Trophoblast cell (in vitro differentiated cells and primary cell): ENCODE measurements at regions not wholly inside any gene's neighbourhood (a gene's known extent, or its start where the extent isn't known, plus 50 kb on each side); places are given as distances from the start of the nearest gene placed in this dataset.
A peak's percentile ranks its signal among the peaks of the same experiment; 100 is the strongest.
"Not testable (repeated sequence)": the region's sequence is repeated elsewhere in the genome, so short reads cannot be mapped to it uniquely, and the experiment has no call there.

Source experiments
- DNase-seq, 2 donors: peaks; one replicate each; pipeline ENCODE4 v3.0.0-alpha.2; 2016
- H2AFZ ChIP-seq: 2 replicates; pipeline ENCODE4 v1.6.1; 2013; ENCODE audit warnings: low read length, moderate library complexity, mild to moderate bottlenecking; ENCODE audit not compliant: insufficient read depth, poor library complexity
- H2AK5ac ChIP-seq: 2 replicates; pipeline ENCODE4 v1.6.1; 2013; ENCODE audit warnings: mild to moderate bottlenecking, low read length
- H2BK120ac ChIP-seq: 2 replicates; pipeline ENCODE4 v1.6.1; 2013; ENCODE audit warnings: low read length, mild to moderate bottlenecking, moderate library complexity; ENCODE audit not compliant: insufficient read depth, poor library complexity
- H2BK12ac ChIP-seq: 2 replicates; pipeline ENCODE4 v1.6.1; 2013; ENCODE audit warnings: mild to moderate bottlenecking, low read length, moderate library complexity
- H2BK5ac ChIP-seq: 2 replicates; pipeline ENCODE4 v1.6.1; 2013; ENCODE audit warnings: low read length, low read depth, moderate library complexity, mild to moderate bottlenecking; ENCODE audit not compliant: poor library complexity
- H3K14ac ChIP-seq: 2 replicates; pipeline ENCODE4 v1.6.1; 2013; ENCODE audit warnings: mild to moderate bottlenecking, low read length
- H3K18ac ChIP-seq: 2 replicates; pipeline ENCODE4 v1.6.1; 2013; ENCODE audit warnings: mild to moderate bottlenecking, low read length
- H3K23ac ChIP-seq: 2 replicates; pipeline ENCODE4 v1.6.1; 2013; ENCODE audit warnings: low read length
- H3K27ac ChIP-seq: 2 replicates; pipeline ENCODE4 v1.5.1; 2013; ENCODE audit warnings: low read depth, mild to moderate bottlenecking, inconsistent platforms, low read length, moderate library complexity
- H3K27me3 ChIP-seq: 2 replicates; pipeline ENCODE4 v1.6.1; 2013; ENCODE audit warnings: inconsistent platforms, mild to moderate bottlenecking, low read length, moderate library complexity; ENCODE audit not compliant: insufficient read depth
- H3K36me3 ChIP-seq, 2 experiments: 1 replicate in 1 of 2; 2 replicates in 1 of 2; pipeline ENCODE4 v1.6.1; 2013; ENCODE audit warnings: low read length in 2 of 2, mild to moderate bottlenecking in 2 of 2, moderate library complexity in 1 of 2; ENCODE audit not compliant: insufficient read depth in 2 of 2, control insufficient read depth in 1 of 2
- H3K4ac ChIP-seq: 2 replicates; pipeline ENCODE4 v1.6.1; 2013; ENCODE audit warnings: low read depth, mild to moderate bottlenecking, low read length, moderate library complexity
- H3K4me1 ChIP-seq, 2 experiments: 1 replicate in 1 of 2; 2 replicates in 1 of 2; pipeline ENCODE4 v1.6.1; 2013; ENCODE audit warnings: low read length in 2 of 2, mild to moderate bottlenecking in 2 of 2, moderate library complexity in 1 of 2; ENCODE audit not compliant: insufficient read depth in 2 of 2, control insufficient read depth in 1 of 2
- H3K4me2 ChIP-seq: 2 replicates; pipeline ENCODE4 v1.6.1; 2013; ENCODE audit warnings: inconsistent platforms, mild to moderate bottlenecking, low read length, moderate library complexity
- H3K4me3 ChIP-seq: 2 replicates; pipeline ENCODE4 v1.5.1; 2013; ENCODE audit warnings: mild to moderate bottlenecking, low read depth, low read length, inconsistent platforms
- H3K79me1 ChIP-seq: one replicate; pipeline ENCODE4 v1.6.1; 2013; ENCODE audit warnings: low read length
- H3K79me2 ChIP-seq: 2 replicates; pipeline ENCODE4 v1.6.1; 2013; ENCODE audit warnings: low read length, mild to moderate bottlenecking; ENCODE audit not compliant: control insufficient read depth, insufficient read depth, poor library complexity
- H3K9ac ChIP-seq: 2 replicates; pipeline ENCODE4 v1.6.1; 2013; ENCODE audit warnings: mild to moderate bottlenecking, low read length
- H3K9me3 ChIP-seq: 2 replicates; pipeline ENCODE4 v1.6.1; 2013; ENCODE audit warnings: low read depth, mild to moderate bottlenecking, control low read depth, inconsistent platforms, low read length; ENCODE audit not compliant: insufficient read depth
- H4K12ac ChIP-seq: 2 replicates; pipeline ENCODE4 v1.6.1; 2013; ENCODE audit warnings: low read depth, mild to moderate bottlenecking, low read length, moderate library complexity
- H4K8ac ChIP-seq: 2 replicates; pipeline ENCODE4 v1.6.1; 2013; ENCODE audit warnings: low read depth, mild to moderate bottlenecking, low read length, moderate library complexity
- H4K91ac ChIP-seq: one replicate; pipeline ENCODE4 v1.6.1; 2013; ENCODE audit warnings: low read depth, mild to moderate bottlenecking, low read length, moderate library complexity
- WGBS: extraction: QIAGEN DNeasy Blood & Tissue Kit; methylation state at CpG from one replicate; pipeline ENCODE4 v1.1.7; 2013; ENCODE audit warnings: missing lambda C conversion rate; ENCODE audit not compliant: insufficient read length, insufficient coverage; ENCODE audit errors: extremely low coverage; 5-methylcytosine and 5-hydroxymethylcytosine counted together

DNA sequence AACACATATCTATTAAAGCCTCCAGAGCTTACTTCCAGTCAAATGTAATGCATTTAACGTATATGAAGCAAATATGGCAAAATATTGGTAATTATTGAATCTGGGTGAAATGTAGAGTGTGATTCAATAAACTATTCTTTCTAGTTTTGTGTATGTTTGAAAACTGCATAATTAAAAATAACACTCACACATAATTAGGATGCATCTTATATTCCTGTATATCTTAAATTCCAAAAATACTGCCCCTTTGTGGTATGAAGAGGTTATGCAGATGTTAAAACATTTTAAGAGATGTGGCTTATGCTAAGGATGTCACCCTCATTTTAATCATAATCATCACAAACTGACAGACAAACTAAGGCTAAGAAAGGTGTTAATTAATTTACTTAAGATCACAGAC is 182.9 kb downstream of the COX18 start:
- no peak overlapping the region for H4K91ac ChIP-seq
- no peak overlapping the region for H3K4ac ChIP-seq
- H2AK5ac ChIP-seq: no peak overlapping the region
- no peak overlapping the region for H3K4me2 ChIP-seq
- WGBS: no CpG with 5 or more reads among the region's 1 CpG
- no peaks in the 10 kb centered on the region for H3K79me1 ChIP-seq
- H3K36me3 ChIP-seq: peaks cover 0 to 3% of the 10 kb centered on the region in 2 experiments
- H3K18ac ChIP-seq: no peak overlapping the region
- H3K23ac ChIP-seq: no peak overlapping the region
- no peak for DNase-seq
- peaks cover 0 to 3% of the 10 kb centered on the region in 2 experiments for H3K4me1 ChIP-seq
- H3K9me3 ChIP-seq: no peaks in the 10 kb centered on the region
- no peak overlapping the region for H3K14ac ChIP-seq
- H3K4me3 ChIP-seq: no peak overlapping the region
- no peak overlapping the region for H4K8ac ChIP-seq
- no peaks in the 10 kb centered on the region for H3K79me2 ChIP-seq
- H2AFZ ChIP-seq: no peak overlapping the region
- H3K9ac ChIP-seq: no peak overlapping the region
- no peak overlapping the region for H3K27ac ChIP-seq
- H4K12ac ChIP-seq: no peak overlapping the region
- no peaks in the 10 kb centered on the region for H3K27me3 ChIP-seq
- no peak overlapping the region for H2BK5ac ChIP-seq
- no peak overlapping the region for H2BK12ac ChIP-seq
- no peak overlapping the region for H2BK120ac ChIP-seq

DNA sequence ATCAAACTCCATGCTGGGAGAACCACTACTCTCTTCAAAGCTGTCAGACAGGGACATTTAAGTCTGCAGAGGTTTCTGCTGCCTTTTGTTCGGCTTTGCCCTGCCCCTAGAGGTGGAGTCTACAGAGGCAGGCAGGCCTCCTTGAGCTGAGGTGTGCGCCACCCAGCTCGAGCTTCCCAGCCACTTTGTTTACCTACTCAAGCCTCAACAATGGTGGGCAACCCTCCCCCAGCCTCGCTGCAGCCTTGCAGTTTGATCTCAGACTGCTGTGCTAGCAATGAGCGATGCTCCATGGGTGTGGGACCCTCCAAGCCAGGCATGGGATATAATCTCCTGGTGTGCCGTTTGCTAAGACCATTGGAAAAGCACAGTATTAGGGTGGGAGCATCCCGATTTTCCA is 185.3 kb downstream of the COX18 start:
- not testable (repeated sequence) for H2BK5ac ChIP-seq

DNA sequence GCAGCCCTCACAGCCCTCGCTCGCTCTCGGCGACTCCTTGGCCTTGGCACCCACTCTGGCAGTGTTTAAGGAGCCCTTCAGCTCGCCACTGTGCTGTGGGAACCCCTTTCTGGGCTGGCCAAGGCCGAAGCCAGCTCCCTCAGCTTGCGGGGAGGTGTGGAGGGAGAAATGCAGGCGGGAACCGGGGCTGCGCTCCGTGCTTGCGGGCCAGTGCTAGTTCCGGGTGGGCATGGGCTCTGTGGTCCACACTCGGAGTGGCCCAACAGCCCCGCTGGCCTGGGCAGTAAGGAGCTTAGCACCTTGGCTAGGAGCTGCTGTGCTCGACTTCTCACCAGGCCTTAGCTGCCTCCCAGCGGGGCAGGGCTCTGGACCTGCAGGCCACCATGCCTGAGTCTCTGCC is 192.6 kb downstream of the COX18 start:
- Histone ChIP-seq H3K14ac (no peak overlapping the region), H3K4me2 (no peak overlapping the region), H3K36me3 (no peaks in the 10 kb centered on the region), H3K79me2 (no peaks in the 10 kb centered on the region), H4K91ac (no peak overlapping the region), H2AFZ (no peak overlapping the region), H2AK5ac (no peak overlapping the region), H3K23ac (no peak overlapping the region), H3K27me3 (no peaks in the 10 kb centered on the region), H3K4ac (no peak overlapping the region), H4K8ac (no peak overlapping the region), H4K12ac (no peak overlapping the region), H3K4me1 (no peaks in the 10 kb centered on the region), H3K18ac (no peak overlapping the region), H3K27ac (no peak overlapping the region), H3K9ac (no peak overlapping the region), H3K4me3 (peak overlapping the region; percentile 5), H2BK120ac (no peak overlapping the region), H3K79me1 (no peaks in the 10 kb centered on the region), H3K9me3 (no peaks in the 10 kb centered on the region), H2BK12ac (no peak overlapping the region), H2BK5ac (no peak overlapping the region)
- WGBS: no CpG with 5 or more reads among the region's 17 CpGs
- no peak for DNase-seq

More for the DNA sequence above, 185.3 kb downstream of the COX18 start:
- H4K91ac ChIP-seq, DNase-seq, H3K4me1 ChIP-seq, H3K4ac ChIP-seq, H3K79me2 ChIP-seq, H3K23ac ChIP-seq, H3K9me3 ChIP-seq, H2BK12ac ChIP-seq, H3K18ac ChIP-seq, H2BK120ac ChIP-seq, H3K79me1 ChIP-seq, H4K8ac ChIP-seq, H2AK5ac ChIP-seq, H3K9ac ChIP-seq, H2AFZ ChIP-seq, H3K36me3 ChIP-seq, H3K27me3 ChIP-seq, H3K27ac ChIP-seq, H3K14ac ChIP-seq, H3K4me3 ChIP-seq, H4K12ac ChIP-seq, H3K4me2 ChIP-seq: not testable (repeated sequence)
- no CpG with 5 or more reads among the region's 7 CpGs for WGBS

DNA sequence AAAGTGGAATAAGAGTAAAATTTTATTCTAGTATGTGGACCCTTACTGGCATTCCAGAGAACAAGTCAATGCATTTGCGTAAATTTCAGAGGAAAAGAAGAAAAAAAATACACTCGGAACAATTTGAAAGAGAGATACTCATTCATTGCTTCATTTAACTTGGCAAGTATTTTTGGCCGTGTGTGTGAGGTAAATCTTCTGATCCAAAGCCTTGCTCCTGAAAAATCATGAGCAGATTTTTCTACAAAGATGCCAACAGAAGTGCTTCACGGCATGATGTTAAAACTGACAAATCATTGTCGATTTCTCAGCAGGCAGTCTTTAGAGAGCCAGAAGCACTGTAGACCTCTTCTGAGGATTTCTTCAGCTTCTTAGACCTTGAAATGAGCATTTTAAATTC is 194.0 kb downstream of the COX18 start:
- H4K12ac ChIP-seq: no peak overlapping the region
- no peak overlapping the region for H3K4me2 ChIP-seq
- no peaks in the 10 kb centered on the region for H3K36me3 ChIP-seq
- no peak for DNase-seq
- whole genome bisulfite sequencing: no CpG with 5 or more reads among the region's 5 CpGs
- no peak overlapping the region for H3K14ac ChIP-seq
- H3K9me3 ChIP-seq: no peaks in the 10 kb centered on the region
- H2AK5ac ChIP-seq: no peak overlapping the region
- no peak overlapping the region for H3K4me3 ChIP-seq
- no peaks in the 10 kb centered on the region for H3K4me1 ChIP-seq
- no peak overlapping the region for H4K8ac ChIP-seq
- H3K4ac ChIP-seq: no peak overlapping the region
- no peak overlapping the region for H2BK120ac ChIP-seq
- H3K79me2 ChIP-seq: no peaks in the 10 kb centered on the region
- no peaks in the 10 kb centered on the region for H3K27me3 ChIP-seq
- no peak overlapping the region for H2AFZ ChIP-seq
- H3K9ac ChIP-seq: no peak overlapping the region
- H4K91ac ChIP-seq: no peak overlapping the region
- H3K27ac ChIP-seq: no peak overlapping the region
- H3K79me1 ChIP-seq: no peaks in the 10 kb centered on the region
- no peak overlapping the region for H3K23ac ChIP-seq
- H2BK12ac ChIP-seq: no peak overlapping the region
- no peak overlapping the region for H2BK5ac ChIP-seq
- no peak overlapping the region for H3K18ac ChIP-seq
